Ishikawa (cell line): ENCODE measurements at regions not wholly inside any gene's neighbourhood (a gene's known extent, or its start where the extent isn't known, plus 50 kb on each side); places are given as distances from the start of the nearest gene placed in this dataset.

ENCODE experiments used
- CREB1 ChIP-seq: IDR thresholded peaks from 2 replicates; pipeline ENCODE4 v1.6.1; 2012; ENCODE audit warnings: low read depth
- EGR1 ChIP-seq: IDR thresholded peaks from 2 replicates; pipeline ENCODE4 v1.6.1; 2012
- RAD21 ChIP-seq: IDR thresholded peaks from 2 replicates; pipeline ENCODE4 v1.6.1; 2012; ENCODE audit warnings: low read depth
- YY1 ChIP-seq: IDR thresholded peaks from 2 replicates; pipeline ENCODE4 v1.6.1; 2012; ENCODE audit warnings: low read depth
- TF ChIP-seq, protein P1 (sequence below): IDR thresholded peaks from 2 replicates; pipeline ENCODE4 v1.6.1; 2012; ENCODE audit warnings: low read depth, mild to moderate bottlenecking

DNA sequence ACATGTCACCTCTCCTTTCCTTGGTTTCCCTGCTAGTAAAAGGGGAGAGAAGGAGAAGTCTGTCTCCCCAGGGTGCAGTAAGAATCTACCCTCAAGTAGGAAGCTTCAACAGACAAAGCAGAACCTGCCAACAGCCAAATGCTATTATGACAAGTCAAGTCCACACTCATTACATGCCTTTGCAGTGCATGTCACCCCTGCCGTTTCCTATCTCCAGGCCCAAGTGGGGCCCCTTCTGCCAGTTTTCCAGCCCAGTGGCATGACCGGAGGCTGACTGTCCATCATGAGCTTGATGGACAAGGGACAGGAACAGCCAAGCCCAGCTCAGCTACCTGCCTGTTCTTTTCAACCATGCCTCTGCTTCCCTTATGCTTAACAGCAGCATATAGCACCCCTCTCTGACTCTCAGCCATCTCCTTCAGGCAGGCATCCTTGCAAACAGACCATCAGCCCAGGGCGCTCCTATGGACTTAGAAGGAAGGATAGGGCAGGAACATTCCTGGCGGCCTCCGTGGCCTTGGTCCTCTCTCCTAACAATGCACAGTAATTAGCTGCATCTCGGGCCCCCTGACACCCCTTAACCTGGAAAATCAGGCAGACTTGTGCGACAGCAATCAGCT is 107.2 kb upstream of the RAD23B start:
- TF ChIP-seq CREB1 = no peak
- TF ChIP-seq YY1 = no peak
- no peak for TF ChIP-seq RAD21
- no peak for TF ChIP-seq EGR1
- TF ChIP-seq, protein P1, sequence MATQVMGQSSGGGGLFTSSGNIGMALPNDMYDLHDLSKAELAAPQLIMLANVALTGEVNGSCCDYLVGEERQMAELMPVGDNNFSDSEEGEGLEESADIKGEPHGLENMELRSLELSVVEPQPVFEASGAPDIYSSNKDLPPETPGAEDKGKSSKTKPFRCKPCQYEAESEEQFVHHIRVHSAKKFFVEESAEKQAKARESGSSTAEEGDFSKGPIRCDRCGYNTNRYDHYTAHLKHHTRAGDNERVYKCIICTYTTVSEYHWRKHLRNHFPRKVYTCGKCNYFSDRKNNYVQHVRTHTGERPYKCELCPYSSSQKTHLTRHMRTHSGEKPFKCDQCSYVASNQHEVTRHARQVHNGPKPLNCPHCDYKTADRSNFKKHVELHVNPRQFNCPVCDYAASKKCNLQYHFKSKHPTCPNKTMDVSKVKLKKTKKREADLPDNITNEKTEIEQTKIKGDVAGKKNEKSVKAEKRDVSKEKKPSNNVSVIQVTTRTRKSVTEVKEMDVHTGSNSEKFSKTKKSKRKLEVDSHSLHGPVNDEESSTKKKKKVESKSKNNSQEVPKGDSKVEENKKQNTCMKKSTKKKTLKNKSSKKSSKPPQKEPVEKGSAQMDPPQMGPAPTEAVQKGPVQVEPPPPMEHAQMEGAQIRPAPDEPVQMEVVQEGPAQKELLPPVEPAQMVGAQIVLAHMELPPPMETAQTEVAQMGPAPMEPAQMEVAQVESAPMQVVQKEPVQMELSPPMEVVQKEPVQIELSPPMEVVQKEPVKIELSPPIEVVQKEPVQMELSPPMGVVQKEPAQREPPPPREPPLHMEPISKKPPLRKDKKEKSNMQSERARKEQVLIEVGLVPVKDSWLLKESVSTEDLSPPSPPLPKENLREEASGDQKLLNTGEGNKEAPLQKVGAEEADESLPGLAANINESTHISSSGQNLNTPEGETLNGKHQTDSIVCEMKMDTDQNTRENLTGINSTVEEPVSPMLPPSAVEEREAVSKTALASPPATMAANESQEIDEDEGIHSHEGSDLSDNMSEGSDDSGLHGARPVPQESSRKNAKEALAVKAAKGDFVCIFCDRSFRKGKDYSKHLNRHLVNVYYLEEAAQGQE = no peak
